ENCODE measurements at regions not wholly inside any gene's neighbourhood (a gene's known extent, or its start where the extent isn't known, plus 50 kb on each side); places are given as distances from the start of the nearest gene placed in this dataset.

- TF ChIP-seq CTCF (IDR thresholded peaks at IDR 0.05): no peak
- no peak for TF ChIP-seq POLR2A (IDR thresholded peaks at IDR 0.05)
Observed at GRCh38 chr7:73974101-73974947, 53.6 kb upstream of the ELN start.

All from thyroid gland (tissue), 4 donors.